ENCODE measurements at regions not wholly inside any gene's neighbourhood (a gene's known extent, or its start where the extent isn't known, plus 50 kb on each side); places are given as distances from the start of the nearest gene placed in this dataset.
A peak's percentile ranks its signal among the peaks of the same experiment; 100 is the strongest.
"Not testable (repeated sequence)": the region's sequence is repeated elsewhere in the genome, so short reads cannot be mapped to it uniquely, and the experiment has no call there.

DNA sequence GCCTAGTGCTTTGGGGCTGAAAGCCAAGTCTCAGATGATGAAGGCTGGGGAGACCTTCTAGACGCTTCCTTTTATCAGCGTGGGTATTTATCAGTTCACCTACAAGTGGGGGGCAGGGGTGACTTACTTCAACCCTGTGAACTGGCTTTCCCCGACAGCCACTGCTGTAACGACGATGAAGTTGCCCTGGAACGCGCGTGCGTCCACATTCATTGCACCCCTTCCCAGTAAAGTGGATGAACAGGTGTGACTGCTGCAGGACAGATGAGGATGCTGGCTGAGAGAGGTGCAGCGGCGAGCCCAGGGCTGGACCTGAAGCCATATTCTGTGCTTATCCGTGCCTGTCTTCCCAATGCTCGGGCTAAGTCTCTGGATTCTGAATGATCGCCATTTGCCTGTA is 1122.3 kb downstream of the TBC1D22A start:
- DNase-seq (ENCODE audit: low read depth), result no peak

DNA sequence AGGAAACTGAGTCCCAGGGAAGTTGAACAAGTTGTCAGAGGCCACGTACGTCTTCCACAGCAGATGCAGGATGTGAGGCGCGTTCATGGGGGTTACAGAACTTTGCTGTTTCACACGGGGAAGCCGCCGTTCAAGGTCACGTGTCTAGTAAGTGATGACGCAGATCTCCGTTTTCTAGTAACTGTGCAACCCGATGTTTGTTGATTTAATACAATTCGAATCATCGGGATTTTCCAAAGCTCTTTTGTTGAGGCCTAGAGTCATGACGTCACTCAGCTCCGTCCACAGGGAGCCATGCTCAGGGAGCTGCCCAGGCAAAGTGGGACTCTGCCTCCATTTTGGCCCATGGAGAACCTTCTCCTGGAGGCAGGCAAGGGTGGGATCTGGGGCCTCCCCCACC is 1121.8 kb downstream of the TBC1D22A start:
- DNase-seq (ENCODE audit: low read depth), result no peak

DNA sequence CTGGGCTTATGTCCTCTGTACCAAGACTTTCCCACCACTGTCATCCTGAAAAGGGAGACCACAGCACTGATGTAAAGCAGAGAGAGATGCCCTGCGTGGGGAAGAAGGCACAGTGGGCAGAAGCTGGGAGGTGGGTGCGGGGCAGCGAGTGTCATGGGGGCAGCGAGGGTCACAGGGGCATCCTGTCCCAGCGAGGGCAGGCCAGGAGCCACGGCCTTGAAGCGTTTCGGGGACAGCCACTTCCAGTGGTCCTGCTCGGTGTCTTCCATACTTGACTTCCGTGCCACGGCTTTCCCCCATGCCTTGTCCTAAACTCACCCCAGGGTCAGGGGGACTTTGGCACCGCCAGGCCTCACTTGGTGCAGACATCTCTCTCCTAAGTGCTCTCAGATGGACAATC is 1121.3 kb downstream of the TBC1D22A start:
- no peak for DNase-seq (ENCODE audit: low read depth)

DNA sequence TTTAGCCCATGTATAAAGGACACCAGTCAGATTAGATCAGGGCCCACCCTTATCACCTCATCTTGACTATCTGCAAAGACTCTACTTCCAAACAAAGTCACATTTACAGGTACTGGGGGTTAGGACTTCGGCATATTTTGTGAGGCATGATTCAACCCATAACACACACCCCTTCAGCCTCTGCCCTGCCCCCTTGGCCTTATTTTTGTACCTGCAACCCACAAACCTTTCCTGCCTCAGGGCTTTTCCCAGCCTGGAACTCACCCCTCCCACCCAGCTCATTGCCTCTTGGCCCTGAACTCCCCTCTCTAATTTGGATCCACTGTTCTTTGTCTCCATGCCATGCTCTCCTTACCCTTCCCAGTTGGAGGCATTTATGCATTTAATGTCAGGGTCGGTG is 1116.9 kb downstream of the TBC1D22A start:
- DNase-seq (ENCODE audit: low read depth), result no peak

DNA sequence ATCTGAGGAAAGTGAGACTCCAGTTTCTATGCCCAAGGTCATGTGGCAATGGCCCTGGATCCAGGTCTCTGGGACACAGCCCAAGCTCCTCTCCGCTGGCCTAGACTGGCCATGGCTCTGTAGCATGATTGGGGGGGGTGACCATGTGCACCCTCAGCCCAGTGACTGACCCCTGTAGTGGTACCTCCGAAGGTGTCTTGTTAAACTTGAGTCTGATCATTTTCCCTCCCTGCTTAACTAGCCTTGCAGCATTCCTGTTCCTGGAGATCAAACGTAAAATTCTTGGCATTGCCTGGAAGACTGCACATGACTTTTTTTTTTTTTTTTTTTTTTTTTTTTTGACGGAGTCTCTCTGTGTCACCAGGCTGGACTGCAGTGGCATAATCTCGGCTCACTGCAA is 1116.0 kb downstream of the TBC1D22A start:
- no peak for DNase-seq (ENCODE audit: low read depth)

DNA sequence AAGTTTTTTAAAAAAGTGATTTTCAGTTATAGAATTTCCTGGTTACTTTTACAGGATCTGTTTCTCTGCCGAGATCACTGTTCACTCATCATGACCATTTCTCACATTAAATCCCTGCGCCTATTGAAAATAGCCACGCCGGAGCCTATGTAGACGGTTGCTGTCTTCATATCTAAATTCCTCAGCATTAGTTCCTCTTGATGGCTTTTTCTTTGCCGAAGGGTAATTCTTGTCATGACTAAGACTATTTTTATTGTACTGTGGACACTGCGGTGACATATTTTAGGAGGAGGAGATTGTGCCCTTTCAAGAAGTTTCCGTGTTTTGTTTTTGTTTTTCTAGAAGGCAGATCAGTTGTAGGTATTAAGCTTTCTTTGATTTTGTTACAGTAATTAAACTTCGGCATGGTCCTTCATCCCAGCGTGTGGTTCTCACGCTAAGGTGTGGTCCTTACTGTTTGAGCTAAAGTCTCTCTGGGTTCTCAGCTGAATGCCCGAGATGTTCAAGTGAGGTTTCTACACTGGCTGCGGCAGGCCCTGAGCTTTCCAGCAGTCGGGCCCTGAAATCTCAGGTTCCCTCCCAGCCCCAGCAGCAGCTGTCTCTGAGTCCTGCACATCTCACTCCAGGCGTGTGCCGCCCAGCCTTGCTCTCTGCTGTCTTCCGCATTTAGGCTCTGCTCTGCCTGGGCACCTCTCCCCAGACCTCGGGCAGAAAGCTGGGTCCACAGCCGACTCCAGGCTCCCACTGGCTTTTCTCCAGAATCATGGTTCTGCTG is 1110.5 kb downstream of the TBC1D22A start:
- DNase-seq (ENCODE audit: low read depth), result peak; percentile 87

DNA sequence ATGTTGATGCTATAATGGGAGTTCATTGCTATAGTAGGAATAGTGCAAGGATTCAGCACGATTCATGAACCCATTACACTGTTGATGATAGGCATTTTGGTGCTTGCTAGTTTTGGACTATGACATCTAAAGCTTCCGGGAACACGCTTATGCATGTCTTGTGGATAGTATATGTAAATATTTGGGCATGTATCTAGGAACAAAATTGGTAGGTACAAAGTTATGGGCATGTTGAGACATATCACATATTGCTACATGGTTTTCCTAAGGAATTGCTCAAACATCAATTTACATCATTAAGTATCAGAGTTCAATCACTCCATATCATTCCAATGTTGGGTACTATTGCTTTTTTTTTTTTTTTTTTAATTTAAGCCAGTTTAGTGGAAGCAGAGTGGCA is 1103.2 kb downstream of the TBC1D22A start:
- no peak for DNase-seq (ENCODE audit: low read depth)

DNA sequence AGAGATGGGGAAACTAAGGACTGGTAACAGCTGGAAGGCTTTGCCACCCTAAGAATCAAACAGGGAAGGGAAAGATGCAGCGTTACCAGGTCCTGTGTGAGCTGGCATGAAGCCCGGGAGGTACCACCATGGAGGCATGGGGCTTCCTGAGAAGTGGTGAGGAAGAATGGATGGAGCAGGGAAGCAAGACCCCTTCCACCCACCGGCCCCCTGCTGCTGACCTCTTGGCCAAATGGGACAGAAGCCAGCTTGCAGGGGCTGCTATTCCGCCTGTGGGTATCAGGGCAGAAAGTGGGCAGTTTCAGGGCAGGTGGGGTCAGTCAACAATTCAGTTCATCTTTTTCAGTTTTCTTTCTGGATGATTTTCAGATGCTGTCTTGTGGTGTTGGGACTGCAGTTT is 1099.9 kb downstream of the TBC1D22A start:
- no peak for DNase-seq (ENCODE audit: low read depth)

DNA sequence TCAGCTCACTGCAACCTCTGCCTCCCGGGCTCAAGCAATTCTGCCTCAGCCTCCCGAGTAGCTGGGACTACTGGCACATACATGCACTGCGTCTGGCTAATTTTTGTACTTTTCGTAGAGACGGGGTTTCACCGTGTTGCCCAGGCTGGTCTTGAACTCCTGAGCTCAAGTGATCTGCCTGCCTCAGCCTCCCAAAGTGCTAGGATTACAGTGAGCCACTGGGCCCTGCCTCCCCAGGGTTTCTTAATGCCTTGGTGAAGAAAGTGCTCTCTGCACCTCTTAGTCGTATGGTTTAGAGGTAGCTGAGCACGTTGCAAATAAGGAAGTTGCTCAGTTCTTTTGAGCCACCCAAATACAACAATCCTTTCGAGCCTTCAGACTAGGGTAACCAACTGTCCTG is 1098.5 kb downstream of the TBC1D22A start:
- DNase-seq (ENCODE audit: low read depth), result not testable (repeated sequence)

DNA sequence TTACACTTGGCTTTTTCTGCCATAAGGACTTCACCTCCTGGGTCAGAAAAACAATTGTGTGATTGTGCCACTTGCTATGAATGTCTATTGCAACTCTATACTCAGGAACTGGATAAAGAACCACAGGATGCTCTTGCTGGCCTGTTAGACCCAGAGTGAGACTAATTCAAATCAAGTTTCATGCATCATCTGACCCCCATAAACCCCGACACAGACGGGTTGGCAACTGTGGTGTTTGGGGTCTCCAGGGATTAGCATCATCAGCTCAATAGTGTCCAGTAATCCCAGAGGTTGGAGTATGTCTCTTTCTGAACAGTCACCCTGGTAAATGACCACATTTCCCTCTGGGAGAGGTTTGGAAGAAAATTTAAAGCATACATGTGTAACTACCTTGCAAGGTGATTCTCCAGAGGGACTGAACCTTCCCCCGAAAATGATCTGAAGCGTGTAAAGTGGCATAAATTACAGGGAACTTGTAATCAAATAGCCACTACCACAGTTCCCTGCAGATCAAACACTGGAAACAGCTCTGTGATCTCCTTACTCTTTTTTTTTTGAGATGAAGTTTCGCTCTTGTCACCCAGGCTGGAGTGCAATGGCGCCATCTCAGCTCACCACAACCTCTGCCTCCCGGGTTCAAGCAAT is 1097.6 kb downstream of the TBC1D22A start:
- DNase-seq (ENCODE audit: low read depth), result no peak

DNA sequence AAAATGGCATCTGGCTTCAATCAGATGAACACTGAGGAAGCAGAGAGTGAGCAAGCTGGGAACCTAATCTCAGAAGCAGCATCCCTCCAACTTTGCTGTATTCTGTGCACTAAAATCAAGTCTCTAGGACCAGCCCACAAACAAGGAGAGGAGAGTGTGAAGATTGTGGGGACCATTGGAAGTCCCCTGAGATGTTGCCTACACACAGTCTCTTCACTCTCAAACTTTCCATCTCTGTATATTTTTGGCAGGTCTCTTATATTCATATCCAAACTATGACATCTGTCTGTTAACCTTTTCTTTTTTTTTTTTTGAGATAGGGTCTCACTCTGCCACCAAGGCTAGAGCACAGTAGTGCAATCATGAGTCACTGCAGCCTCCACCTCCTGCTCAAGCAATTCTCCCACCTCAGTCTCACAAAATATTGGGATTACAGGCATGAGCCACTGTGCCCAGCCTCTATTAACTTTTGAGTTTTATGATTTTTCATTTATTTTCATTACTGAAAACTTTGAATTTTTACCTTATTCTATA is 1096.4 kb downstream of the TBC1D22A start:
- DNase-seq (ENCODE audit: low read depth), result no peak

DNA sequence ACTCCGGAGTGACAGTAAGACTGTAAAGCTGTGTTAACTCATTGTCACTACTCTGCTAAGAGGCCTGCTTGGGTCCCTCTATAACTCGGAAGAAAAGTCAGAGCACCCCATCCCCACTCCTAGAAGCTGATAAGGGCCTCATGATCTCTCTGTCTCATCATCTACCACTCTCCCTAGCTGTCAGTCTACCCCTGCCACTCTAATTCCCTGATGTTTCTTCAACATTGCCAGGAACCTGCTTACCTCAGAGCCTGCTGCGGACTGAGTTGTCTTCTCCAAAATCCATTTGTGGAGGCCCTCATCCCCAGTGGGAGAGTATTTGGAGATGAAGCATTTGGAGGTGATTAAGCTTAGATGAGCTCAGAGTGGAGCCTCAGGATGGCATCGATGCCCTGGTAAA is 1092.2 kb downstream of the TBC1D22A start:
- no peak for DNase-seq (ENCODE audit: low read depth)

DNA sequence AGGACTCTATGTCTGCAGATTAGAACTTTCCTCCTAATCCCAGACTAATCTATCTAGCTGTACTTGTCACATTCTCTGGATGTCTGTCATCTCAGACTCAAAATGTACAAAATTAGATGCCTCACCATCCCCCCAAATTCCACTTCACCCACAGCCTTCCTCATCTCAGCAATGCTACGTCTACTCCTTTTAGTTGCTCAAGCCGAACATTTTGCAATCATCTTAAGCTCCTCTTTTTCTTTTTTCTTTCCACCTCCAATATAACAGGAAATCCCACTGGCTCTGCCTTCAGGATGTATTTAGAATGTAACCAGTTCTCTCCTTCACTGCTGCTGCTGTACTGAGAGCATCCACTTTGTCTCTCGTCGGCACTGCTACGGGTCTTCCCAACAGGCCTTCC is 1091.8 kb downstream of the TBC1D22A start:
- no peak for DNase-seq (ENCODE audit: low read depth)

DNA sequence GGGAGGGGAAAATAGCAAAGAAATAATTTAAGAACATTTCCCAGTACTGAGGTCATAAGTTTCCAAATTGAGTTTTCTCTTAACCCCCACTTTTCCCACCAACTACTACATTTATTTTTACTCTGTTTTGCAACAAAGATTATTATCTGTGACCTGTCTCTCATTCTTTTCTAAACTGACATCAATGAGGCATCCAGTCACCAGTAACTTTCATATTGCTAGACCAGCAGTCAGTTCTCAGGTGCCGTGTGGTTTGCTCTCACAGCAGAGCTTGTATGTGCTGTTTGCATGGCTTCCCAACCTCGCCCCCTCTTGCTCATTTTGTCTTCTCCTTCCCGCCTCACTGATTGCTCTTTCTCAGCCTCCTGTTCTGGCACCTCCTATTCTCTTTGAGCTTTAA is 1091.3 kb downstream of the TBC1D22A start:
- DNase-seq (ENCODE audit: low read depth), result no peak

DNA sequence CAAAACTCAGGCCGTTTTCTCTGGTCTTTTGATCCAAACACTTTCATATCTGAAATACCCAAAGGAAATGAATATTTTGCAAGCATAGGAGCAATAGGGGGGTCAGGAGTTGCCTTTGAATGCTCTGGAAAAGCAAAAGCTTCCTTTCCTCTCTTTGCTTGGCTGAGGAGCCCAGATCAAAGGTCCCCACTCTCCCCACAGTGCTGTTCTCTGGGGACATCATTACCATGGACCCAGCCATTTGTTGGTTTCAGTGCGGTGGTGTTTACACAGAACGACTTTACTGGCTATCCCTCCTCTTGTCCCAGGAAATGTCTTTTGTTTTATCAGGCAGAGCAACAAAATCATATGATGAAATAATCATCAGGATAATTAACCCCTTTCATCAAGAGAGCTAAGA is 1089.1 kb downstream of the TBC1D22A start:
- no peak for DNase-seq (ENCODE audit: low read depth)

DNA sequence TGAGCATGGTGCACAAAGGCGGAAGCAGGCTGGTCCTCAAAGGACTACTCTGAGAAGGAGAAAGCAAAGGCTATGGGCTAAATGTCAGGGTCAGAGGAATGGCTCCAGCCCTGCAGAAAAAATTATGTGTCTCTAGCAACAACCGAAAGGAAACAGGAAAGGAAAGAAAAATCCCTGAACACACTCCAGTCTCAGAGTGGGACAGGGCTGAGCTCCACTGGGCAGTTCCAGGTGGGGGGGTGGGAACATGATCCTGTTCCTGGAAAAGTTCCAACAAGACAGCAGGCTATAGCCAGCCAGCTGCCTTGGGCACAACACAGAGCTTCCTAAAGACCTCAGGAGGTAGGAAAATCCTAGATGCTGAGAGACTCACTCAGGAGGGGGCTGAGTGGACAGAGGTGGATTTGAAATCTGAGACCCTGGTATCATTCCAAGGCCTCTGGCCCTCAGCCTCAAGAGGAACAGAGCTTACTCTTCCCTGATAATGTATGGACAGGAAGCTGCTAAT is 1088.2 kb downstream of the TBC1D22A start:
- peak; percentile 57 for DNase-seq (ENCODE audit: low read depth)

DNA sequence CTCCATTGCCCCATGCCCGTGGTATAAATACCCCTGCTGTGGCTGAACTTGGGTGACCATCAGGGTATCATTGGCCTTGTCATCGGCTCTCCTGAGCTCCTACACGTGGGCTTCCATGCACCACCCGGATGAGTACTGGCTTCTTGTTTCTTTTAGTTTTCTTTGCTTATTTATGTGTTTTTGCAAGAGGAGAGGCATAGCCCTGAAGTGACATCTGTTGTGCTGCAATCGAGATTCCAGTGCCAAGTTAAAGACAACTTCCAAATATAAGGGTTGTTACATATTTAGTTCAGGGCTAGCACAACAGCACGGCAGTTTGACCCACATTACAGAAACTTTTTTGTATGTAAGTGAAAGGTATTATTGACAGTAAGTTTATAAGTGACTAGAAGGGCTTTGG is 1087.1 kb downstream of the TBC1D22A start:
- no peak for DNase-seq (ENCODE audit: low read depth)

DNA sequence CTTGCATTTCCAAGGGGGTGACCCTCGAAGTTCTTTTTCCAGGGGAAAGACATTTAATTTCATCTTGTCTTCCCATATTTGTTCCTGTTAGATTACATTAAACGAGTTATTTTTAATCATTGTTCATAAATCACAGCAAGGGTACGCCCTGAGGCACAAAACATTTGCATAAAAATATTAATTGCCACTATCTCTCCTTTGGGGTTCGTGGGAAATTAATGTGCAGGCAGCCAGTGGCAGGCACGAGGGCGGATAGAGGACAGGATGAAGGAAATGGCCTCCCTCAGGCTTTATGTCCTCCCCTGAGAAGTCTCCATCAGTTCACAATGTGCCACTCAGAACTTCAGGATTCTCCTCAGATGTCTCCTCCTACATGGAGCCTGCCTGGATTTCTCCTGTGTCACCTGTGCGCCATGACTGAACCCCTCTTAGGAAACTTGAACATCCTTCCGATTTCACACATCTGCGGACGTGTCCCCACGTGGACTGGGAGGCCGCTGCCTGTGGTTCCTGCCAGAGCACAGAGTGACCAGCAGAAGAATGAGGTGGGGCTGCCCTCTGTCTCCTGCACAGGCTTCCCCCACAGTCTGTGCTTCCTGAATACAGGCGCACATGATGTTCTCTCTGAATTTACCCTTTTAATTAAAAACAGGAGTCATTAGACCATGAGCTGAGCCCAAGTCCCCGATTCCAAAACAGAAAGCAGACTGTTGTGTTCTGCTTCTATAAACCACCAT is 1085.9 kb downstream of the TBC1D22A start:
- DNase-seq (ENCODE audit: low read depth), result no peak

DNA sequence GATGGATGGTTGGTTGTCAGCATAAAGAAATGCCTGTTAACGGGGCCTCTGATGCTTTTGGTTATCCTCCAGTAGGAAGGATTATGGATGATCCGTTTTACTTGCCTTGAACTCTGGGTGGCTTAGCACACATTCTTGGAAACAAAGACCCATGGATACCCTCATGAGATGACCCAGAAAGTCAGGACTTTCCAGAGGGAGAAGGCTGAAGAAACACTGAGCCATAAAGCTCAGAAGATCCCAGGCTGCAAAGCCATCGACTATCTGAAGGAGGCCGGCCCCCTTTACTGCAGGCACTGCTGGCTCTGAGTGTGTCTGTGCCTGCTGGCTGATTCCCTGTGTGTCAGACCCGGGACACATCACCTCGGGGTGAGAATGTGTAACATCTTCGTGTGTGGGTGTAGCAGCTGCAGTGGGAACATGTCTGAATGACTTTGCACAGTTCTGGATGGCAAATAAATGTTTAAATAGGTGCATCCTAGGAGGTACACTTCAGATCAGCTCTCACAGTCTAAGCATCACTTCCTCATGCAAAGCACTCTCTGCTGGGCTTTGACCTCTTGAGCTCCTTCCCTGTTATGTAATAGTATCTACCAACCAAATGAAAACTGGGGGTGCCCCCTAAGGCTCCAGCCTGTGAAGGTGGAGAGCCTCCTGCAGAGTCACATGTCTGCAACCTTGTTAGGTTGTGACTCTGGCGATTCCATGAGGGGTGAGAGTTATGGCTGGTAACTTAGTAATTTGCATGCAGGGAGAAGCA is 1084.9 kb downstream of the TBC1D22A start:
- no peak for DNase-seq (ENCODE audit: low read depth)

DNA sequence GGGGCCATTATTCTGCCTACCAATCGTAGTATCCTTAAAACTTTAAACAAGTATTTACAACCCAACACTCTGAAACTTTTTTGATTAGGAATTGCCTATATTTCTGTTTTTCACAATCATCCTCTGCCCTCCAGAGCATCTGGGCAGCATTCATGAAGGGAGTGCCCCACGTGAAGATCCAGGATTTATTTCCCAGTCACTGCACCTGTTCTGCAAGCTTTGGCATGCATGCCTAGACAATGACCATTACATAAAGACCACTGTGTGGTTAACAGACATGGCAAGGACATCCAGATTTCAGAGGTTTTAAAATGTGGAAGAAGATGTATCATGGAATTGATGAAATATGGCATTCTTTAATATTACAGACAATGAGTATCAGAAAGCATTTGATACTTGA is 1083.8 kb downstream of the TBC1D22A start:
- no peak for DNase-seq (ENCODE audit: low read depth)

DNA sequence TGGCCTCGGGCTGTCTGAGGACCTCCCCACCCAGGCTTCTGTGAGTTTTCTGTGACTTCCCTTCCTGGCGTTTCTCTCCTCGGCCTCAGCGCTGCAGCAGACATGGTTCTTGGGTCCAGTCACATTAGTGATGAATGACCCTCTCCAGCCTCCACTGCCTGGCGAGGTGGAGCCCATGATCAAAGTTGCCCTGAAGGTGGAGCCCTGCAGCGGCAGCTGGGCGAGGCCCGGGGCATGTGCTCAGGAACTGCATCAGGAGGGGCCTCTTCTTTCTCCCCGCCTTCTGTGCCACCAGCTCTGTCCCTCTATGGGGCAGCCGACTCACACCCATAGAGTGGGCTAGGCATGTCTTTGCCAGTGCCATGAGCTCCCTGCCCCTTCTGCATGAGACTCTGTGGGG is 1079.7 kb downstream of the TBC1D22A start:
- DNase-seq (ENCODE audit: low read depth), result no peak

DNA sequence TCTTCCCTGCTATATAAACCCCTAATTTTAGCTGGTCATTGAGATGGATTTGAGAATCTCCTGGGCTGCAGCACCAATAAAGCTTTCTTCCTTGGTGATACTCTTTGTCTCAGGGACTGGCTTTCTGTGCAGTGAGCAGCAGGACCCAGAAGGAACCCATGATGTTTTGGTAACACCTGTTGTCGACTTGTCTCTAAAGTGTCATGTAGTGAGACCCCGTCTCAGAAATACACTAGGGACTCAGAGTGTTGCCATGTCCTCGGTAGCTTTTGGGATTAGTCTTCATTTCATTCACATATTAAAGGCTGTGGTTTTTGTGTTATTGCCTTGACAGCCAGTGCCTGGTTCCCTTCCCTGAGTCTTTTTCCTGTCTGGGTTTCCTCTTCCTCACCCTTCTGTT is 1078.7 kb downstream of the TBC1D22A start:
- DNase-seq (ENCODE audit: low read depth), result no peak
